C4-2B (cell line): ENCODE measurements at regions not wholly inside any gene's neighbourhood (a gene's known extent, or its start where the extent isn't known, plus 50 kb on each side); places are given as distances from the start of the nearest gene placed in this dataset.

Source experiments
- H3K27ac ChIP-seq: fragments of 450-650 bp; 2 replicates; pipeline ENCODE4 v1.5.1; 2017
- ZFX ChIP-seq: fragments of 450-650 bp; IDR thresholded peaks from 2 replicates; pipeline ENCODE4 v1.6.1; 2017
- TF ChIP-seq, protein P1 (sequence below): fragments of 450-650 bp; conservative IDR thresholded peaks from 2 replicates; pipeline ENCODE4 v1.5.1; 2017; ENCODE audit warnings: mild to moderate bottlenecking

DNA sequence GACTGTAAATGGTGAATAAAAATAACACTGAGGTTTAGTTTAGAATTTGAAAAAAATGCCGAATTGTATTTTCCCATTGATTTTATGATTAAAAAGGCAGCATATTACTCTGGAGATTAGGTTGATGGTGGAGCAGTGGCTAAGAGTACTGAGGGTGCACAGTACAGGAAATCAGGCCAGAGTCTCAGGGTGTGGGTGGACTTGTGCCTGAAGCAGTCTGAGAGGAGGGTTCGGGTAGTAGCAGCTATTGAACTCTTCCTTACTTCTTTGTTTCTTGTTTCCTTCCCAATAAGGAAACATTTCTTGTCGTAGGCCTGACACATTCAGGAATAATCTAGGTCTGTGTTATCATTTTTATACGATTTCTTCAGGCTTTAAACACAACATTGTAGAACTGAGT lies 319.0 kb upstream of the MBL2 start:
- H3K27ac ChIP-seq = no peak overlapping the region
- TF ChIP-seq, protein P1, sequence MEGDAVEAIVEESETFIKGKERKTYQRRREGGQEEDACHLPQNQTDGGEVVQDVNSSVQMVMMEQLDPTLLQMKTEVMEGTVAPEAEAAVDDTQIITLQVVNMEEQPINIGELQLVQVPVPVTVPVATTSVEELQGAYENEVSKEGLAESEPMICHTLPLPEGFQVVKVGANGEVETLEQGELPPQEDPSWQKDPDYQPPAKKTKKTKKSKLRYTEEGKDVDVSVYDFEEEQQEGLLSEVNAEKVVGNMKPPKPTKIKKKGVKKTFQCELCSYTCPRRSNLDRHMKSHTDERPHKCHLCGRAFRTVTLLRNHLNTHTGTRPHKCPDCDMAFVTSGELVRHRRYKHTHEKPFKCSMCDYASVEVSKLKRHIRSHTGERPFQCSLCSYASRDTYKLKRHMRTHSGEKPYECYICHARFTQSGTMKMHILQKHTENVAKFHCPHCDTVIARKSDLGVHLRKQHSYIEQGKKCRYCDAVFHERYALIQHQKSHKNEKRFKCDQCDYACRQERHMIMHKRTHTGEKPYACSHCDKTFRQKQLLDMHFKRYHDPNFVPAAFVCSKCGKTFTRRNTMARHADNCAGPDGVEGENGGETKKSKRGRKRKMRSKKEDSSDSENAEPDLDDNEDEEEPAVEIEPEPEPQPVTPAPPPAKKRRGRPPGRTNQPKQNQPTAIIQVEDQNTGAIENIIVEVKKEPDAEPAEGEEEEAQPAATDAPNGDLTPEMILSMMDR = no peak
- TF ChIP-seq ZFX = no peak

DNA sequence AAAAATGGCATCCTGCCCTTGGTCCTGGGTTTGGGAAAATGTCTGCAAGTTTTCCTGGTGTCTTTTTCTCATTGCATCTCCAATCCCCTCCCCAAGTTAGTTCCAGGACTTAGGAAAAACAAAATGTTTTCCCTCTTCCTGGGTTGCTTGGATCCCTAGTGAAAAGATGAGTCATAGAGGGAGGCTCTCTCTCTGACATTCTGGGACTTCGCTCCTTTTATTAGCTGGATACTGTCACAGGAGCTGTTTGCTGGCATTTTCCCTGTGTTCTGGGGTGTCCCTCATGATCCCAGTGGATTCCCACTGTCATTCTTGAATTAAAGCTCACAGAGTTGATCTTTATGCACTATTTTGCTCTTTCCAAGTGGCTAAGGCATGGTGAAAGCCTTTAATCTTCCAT lies 316.4 kb upstream of the MBL2 start:
- TF ChIP-seq, protein P1 = no peak
- no peak for TF ChIP-seq ZFX
- no peak overlapping the region for H3K27ac ChIP-seq

DNA sequence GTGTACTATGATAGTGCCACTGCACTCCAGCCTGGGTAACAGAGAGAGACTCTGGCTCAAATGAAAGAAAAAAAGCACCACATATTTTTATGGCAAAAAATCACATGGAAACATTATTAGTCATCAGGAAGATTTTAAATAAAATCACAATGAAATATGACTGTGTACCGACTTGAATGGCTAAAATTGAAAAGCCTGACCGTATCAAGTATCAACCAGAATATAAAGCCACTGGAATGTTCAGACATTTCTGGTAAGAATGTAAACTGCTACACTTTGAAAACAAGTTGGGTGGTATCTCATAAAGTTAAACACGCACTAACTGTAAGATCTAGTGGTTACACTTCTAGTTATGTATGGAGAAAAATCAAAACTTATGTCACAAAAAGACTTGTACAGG lies 306.7 kb upstream of the MBL2 start:
- H3K27ac ChIP-seq = no peak overlapping the region
- TF ChIP-seq ZFX = no peak
- TF ChIP-seq, protein P1 = no peak

DNA sequence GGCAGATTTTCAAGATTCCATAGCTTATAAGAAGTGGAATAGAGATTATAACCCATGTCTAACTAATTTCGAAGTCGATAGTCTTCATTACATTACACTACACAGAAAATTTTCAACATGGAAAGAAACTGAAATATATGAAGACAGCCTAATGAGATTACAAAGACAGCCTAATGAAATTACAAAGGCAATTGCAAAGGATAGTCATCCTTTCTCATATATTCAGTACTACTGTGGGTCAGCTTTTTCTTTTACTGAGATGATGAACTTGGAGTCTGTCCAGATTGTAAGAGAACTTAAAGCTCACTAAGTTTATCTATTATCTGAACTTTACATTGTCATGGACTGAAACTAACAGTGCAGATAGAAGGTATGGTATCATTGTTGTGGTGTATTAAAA lies 304.4 kb upstream of the MBL2 start:
- no peak overlapping the region for H3K27ac ChIP-seq
- no peak for TF ChIP-seq ZFX
- TF ChIP-seq, protein P1 = no peak

DNA sequence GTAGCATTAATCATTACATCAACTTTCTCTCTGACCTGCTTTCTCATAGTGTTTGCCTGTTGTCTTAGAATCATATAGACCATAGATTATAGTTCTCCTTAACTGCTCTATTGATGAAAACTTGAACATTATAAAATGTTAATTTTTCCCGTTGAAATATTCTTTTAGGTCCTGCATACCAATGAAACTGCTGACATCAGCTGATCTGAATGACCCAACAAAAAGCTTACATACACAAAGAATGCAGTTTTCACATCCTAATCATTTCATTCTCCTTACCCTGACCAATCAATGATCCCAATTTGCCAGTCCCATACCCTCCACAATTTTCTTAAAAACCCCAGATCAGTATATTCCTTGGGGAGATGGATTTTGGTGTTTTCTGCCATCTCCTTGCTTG lies 302.9 kb upstream of the MBL2 start:
- TF ChIP-seq ZFX = no peak
- TF ChIP-seq, protein P1 = no peak
- no peak overlapping the region for H3K27ac ChIP-seq

DNA sequence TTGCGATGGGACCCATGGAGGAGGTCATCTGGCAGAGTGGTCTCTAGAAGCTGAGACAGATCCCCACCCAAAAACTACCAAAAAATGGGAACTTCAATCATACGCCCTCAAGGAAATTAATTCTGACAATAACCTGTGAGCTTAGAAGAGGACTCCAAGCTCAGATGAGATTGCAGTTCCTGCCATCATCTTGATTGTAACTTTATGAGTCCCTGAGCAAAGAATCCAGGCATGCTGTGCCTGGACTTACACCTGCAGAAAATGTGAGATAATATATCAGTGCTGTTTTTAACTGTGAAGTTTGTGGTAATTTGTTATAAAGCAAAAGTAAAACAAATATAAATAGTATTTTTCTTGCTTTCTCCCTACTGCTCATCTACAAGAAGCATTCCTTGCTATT lies 299.6 kb upstream of the MBL2 start:
- no peak overlapping the region for H3K27ac ChIP-seq
- no peak for TF ChIP-seq ZFX
- TF ChIP-seq, protein P1 = no peak

DNA sequence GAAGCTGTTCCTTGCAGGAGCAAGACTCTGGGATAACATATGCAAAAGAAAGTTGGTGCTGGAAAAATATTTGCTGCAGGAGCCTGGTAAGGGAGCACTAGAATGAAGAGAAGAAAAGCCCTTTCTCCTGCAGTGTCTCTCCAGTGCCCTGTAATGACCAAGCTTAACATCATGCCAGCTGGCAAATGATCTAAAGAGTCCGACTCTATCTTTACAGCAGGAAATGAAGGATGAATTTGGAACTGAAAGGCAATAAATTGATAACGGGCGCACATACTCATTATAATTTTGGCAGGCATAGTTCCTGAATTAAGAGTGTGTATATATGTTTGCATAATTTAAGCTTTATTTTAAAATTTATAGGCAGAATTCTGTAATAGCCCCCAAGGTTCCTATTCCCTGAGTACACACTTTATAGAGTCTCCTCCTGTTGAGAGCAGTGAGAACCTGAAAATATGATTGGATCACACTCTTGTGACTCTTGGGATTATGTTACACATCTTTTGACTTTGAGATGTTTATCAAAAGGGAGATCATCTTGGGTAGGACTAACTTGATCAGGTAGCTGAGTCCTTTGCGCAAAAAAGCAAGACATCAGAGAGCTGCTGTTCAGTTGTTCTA lies 299.0 kb upstream of the MBL2 start:
- H3K27ac ChIP-seq = no peak overlapping the region
- TF ChIP-seq ZFX = no peak
- TF ChIP-seq, protein P1 = no peak
